SK-N-SH (cell line): ENCODE measurements at regions not wholly inside any gene's neighbourhood (a gene's known extent, or its start where the extent isn't known, plus 50 kb on each side); places are given as distances from the start of the nearest gene placed in this dataset.

Experiments
- CTCF ChIA-PET: fragments of 300-600, 350-600 bp; formaldehyde crosslinking; extraction: SDS; loops from one replicate; lab custom pipeline; 2021; lab: Yijun Ruan, JAX
- POLR2A ChIA-PET: fragments of 350-600 bp; sonication (Branson Sonifier 250); formaldehyde crosslinking; extraction: SDS; loops from one replicate; lab custom pipeline; 2020; ENCODE audit warnings: antibody characterized with exemption, inconsistent platforms; lab: Yijun Ruan, JAX
- DNase-seq: peaks from one replicate; pipeline ENCODE4 v3.0.0; 2012
- H2AFZ ChIP-seq: fragments of 200-600 bp; sonication (generic); 2 replicates; pipeline ENCODE4 v1.8.1; 2016; ENCODE audit warnings: antibody characterized with exemption, mild to moderate bottlenecking, low read depth
- H3F3A ChIP-seq: fragments of 200-600 bp; sonication (generic); replicated peaks from 2 replicates; pipeline ENCODE3; 2016; ENCODE audit warnings: antibody characterized with exemption, mild to moderate bottlenecking; ENCODE audit not compliant: insufficient read depth
- H3K27ac ChIP-seq, 2 experiments: fragments of 200-500 bp in 1 of 2; fragments of 200-600 bp in 1 of 2; sonication (Bioruptor generic) in 1 of 2; sonication (generic), shearing (Covaris generic) in 1 of 2; 2 replicates each; pipeline versions ENCODE4 v1.5.1 to v1.6.1; 2014 to 2016; ENCODE audit warnings: low read depth in 2 of 2, inconsistent platforms in 1 of 2, low read length in 1 of 2, mild to moderate bottlenecking in 1 of 2, mixed read lengths in 1 of 2
- H3K27me3 ChIP-seq: fragments of 200-600 bp; sonication (generic), shearing (Covaris generic); 2 replicates; pipeline ENCODE4 v1.6.1; 2016; ENCODE audit warnings: mixed run types; ENCODE audit not compliant: insufficient read depth
- H3K36me3 ChIP-seq, 2 experiments: fragments of 200-500 bp in 1 of 2; fragments of 200-600 bp in 1 of 2; sonication (Bioruptor generic) in 1 of 2; sonication (generic) in 1 of 2; replicated peaks in 1 of 2; 2 replicates each; pipeline versions ENCODE3 to v1.5.1; 2014 to 2016; ENCODE audit warnings: low read length in 1 of 2, mild to moderate bottlenecking in 1 of 2; ENCODE audit not compliant: insufficient read depth in 2 of 2, control insufficient read depth in 1 of 2
- H3K4me1 ChIP-seq, 2 experiments: fragments of 200-500 bp in 1 of 2; fragments of 200-600 bp in 1 of 2; sonication (Bioruptor generic) in 1 of 2; sonication (generic), shearing (Covaris generic) in 1 of 2; 2 replicates each; pipeline versions ENCODE4 v1.5.1 to v1.6.1; 2014 to 2016; ENCODE audit warnings: low read depth in 1 of 2, low read length in 1 of 2, mixed run types in 1 of 2; ENCODE audit not compliant: insufficient read depth in 2 of 2, control insufficient read depth in 1 of 2
- H3K4me2 ChIP-seq: fragments of 200-600 bp; sonication (generic), shearing (Covaris generic); 2 replicates; pipeline ENCODE4 v1.6.1; 2017; ENCODE audit warnings: mixed run types
- H3K4me3 ChIP-seq, 2 experiments: fragments of 200-500 bp in 1 of 2; fragments of 200-600 bp in 1 of 2; sonication (Bioruptor generic) in 1 of 2; sonication (generic), shearing (Covaris generic) in 1 of 2; 2 replicates each; pipeline versions ENCODE4 v1.5.1 to v1.8.1; 2014 to 2016; ENCODE audit warnings: low read depth in 2 of 2, inconsistent platforms in 1 of 2, low read length in 1 of 2, mild to moderate bottlenecking in 1 of 2, mixed read lengths in 1 of 2, moderate library complexity in 1 of 2
- H3K79me2 ChIP-seq: fragments of 200-600 bp; sonication (generic); 2 replicates; pipeline ENCODE4 v1.8.1; 2017; ENCODE audit warnings: mild to moderate bottlenecking; ENCODE audit not compliant: insufficient read depth
- H3K9ac ChIP-seq: fragments of 200-600 bp; sonication (generic); 2 replicates; pipeline ENCODE4 v1.6.1; 2017; ENCODE audit warnings: mixed run types
- H3K9me2 ChIP-seq: fragments of 200-600 bp; sonication (generic); 2 replicates; pipeline ENCODE4 v1.6.1; 2017; ENCODE audit warnings: mixed run types
- H3K9me3 ChIP-seq: fragments of 200-600 bp; sonication (generic); 2 replicates; pipeline ENCODE4 v1.6.1; 2017; ENCODE audit warnings: mixed run types, mild to moderate bottlenecking, moderate library complexity
- H4K20me1 ChIP-seq: fragments of 200-600 bp; sonication (generic); 2 replicates; pipeline ENCODE4 v1.6.1; 2017; ENCODE audit warnings: mild to moderate bottlenecking, mixed run types; ENCODE audit not compliant: insufficient read depth
- EP300 ChIP-seq, 2 experiments: IDR thresholded peaks; 2 replicates each; pipeline versions ENCODE4 v1.4.0 to v1.6.1; 2012; ENCODE audit warnings: borderline replicate concordance in 1 of 2, low read depth in 1 of 2, low read length in 1 of 2
- JUND ChIP-seq: IDR thresholded peaks from 2 replicates; pipeline ENCODE4 v1.4.0; 2012
- MXI1 ChIP-seq: IDR thresholded peaks from 2 replicates; pipeline ENCODE4 v1.6.1; 2012; ENCODE audit warnings: mild to moderate bottlenecking, low read depth, low read length, improper control_type of control experiment
- NFIC ChIP-seq: IDR thresholded peaks from 2 replicates; pipeline ENCODE4 v1.4.0; 2012; ENCODE audit warnings: borderline replicate concordance
- POLR2AphosphoS5 ChIP-seq: IDR thresholded peaks from 2 replicates; pipeline ENCODE4 v1.6.1; 2012; ENCODE audit warnings: low read depth, low read length
- RAD21 ChIP-seq: IDR thresholded peaks from 2 replicates; pipeline ENCODE4 v1.6.1; 2012; ENCODE audit warnings: mild to moderate bottlenecking, low read length
- RCOR1 ChIP-seq: fragments of 150-350 bp; IDR thresholded peaks from 2 replicates; pipeline ENCODE4 v1.6.1; 2017; ENCODE audit warnings: antibody characterized with exemption, low read length
- SMC3 ChIP-seq: IDR thresholded peaks from 2 replicates; pipeline ENCODE4 v1.6.1; 2012; ENCODE audit warnings: low read depth, low read length, improper control_type of control experiment
- TCF12 ChIP-seq: IDR thresholded peaks from 2 replicates; pipeline ENCODE4 v1.4.0; 2012
- WGBS: methylation state at CpG from one replicate; pipeline ENCODE4 v1.1.6; 2017; ENCODE audit warnings: low lambda C conversion rate; 5-methylcytosine and 5-hydroxymethylcytosine counted together
- TF ChIP-seq, protein P1 (sequence below): IDR thresholded peaks from 2 replicates; pipeline ENCODE4 v1.4.0; 2012; ENCODE audit warnings: low read depth, borderline replicate concordance
- TF ChIP-seq, protein P2 (sequence below): fragments of 200-600 bp; sonication (generic); IDR thresholded peaks from 2 replicates; pipeline ENCODE4 v1.6.1; 2017; ENCODE audit warnings: antibody characterized with exemption, mild to moderate bottlenecking, moderate library complexity
- TF ChIP-seq, protein P3 (sequence below): IDR thresholded peaks from 2 replicates; pipeline ENCODE4 v1.4.0; 2012; ENCODE audit warnings: low read depth

DNA sequence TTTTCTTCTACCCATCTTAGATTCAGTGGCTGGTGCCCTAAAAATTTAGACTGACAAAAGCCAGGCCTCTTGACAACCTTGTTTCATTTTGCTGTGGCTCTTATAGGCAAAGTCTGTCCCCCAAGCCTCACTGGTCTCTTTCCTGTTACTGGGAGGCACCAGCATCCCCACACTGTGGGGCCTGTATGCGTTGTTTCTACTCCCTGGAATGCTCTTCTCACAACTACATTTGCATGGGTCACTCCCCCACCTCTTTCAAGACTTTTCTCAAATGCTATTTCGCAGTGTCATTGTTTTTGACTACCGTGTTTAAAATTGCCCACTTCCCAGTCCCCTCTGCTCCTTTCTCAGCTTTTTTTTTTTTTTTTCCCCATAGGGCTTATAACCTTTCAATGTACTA, 108.7 kb upstream of the DGKB start:
- CTCF ChIA-PET: interaction anchor here (2.6 to 3.7 kb wide), 2 partner anchors 12 to 293 kb away, joined by 8 to 21 read pairs; no protein-coding TSS in a partner anchor
- WGBS: 89% methylated on average over 3 of the region's 3 CpGs

DNA sequence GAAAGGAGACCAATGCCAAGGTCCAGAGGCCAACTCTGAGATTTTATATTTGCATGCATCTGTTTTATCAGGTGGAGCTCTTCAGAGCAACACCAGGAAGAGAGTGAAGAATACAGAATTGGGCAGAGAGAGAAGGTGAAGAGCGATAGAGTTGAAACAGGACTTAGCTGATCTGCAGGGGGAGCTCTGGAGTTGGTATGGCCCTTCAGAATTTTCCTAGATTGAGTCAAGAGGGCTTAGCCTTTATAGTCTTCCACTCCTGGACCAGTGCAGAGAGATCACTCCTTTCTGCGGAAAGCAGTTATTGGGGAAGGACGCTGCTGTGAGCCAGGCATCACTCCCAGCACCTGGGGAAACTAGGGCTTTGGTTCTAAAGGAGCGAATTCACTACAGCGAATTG, 105.0 kb upstream of the DGKB start:
- Histone ChIP-seq H3K9me3 (no peaks in the 10 kb centered on the region), H4K20me1 (no peaks in the 10 kb centered on the region), H3K79me2 (no peaks in the 10 kb centered on the region), H3K36me3 (no peaks in the 10 kb centered on the region), H2AFZ (no peak overlapping the region), H3K9ac (no peak overlapping the region), H3K9me2 (no peaks in the 10 kb centered on the region), H3K4me3 (no peak overlapping the region), H3K27ac (no peak overlapping the region), H3F3A (no peaks in the 10 kb centered on the region), H3K27me3 (no peaks in the 10 kb centered on the region), H3K4me1 (no peaks in the 10 kb centered on the region), H3K4me2 (no peak overlapping the region)
- CTCF ChIA-PET: interaction anchor here (0.9 to 2.2 kb wide), 5 partner anchors 9 to 290 kb away, joined by 3 to 10 read pairs (median 4); no protein-coding TSS in a partner anchor
- POLR2A ChIA-PET: no interaction called here
- TF ChIP-seq SMC3 (peak; percentile 27; the same call in 1 of the 2 replicates), TCF12 (no peak), MXI1 (no peak), RAD21 (peak; percentile 56), POLR2AphosphoS5 (no peak)
- TF ChIP-seq, protein P1, sequence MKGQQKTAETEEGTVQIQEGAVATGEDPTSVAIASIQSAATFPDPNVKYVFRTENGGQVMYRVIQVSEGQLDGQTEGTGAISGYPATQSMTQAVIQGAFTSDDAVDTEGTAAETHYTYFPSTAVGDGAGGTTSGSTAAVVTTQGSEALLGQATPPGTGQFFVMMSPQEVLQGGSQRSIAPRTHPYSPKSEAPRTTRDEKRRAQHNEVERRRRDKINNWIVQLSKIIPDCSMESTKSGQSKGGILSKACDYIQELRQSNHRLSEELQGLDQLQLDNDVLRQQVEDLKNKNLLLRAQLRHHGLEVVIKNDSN: no peak
- TF ChIP-seq, protein P2, sequence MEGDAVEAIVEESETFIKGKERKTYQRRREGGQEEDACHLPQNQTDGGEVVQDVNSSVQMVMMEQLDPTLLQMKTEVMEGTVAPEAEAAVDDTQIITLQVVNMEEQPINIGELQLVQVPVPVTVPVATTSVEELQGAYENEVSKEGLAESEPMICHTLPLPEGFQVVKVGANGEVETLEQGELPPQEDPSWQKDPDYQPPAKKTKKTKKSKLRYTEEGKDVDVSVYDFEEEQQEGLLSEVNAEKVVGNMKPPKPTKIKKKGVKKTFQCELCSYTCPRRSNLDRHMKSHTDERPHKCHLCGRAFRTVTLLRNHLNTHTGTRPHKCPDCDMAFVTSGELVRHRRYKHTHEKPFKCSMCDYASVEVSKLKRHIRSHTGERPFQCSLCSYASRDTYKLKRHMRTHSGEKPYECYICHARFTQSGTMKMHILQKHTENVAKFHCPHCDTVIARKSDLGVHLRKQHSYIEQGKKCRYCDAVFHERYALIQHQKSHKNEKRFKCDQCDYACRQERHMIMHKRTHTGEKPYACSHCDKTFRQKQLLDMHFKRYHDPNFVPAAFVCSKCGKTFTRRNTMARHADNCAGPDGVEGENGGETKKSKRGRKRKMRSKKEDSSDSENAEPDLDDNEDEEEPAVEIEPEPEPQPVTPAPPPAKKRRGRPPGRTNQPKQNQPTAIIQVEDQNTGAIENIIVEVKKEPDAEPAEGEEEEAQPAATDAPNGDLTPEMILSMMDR: peak; percentile 54
- 90% methylated on average over 5 of the region's 5 CpGs for WGBS
- DNase-seq: peak; percentile 1

More for the DNA sequence above, 108.7 kb upstream of the DGKB start:
- Histone ChIP-seq H3K27me3 (no peaks in the 10 kb centered on the region), H4K20me1 (no peaks in the 10 kb centered on the region), H3K79me2 (no peaks in the 10 kb centered on the region), H2AFZ (no peak overlapping the region), H3K36me3 (no peaks in the 10 kb centered on the region), H3F3A (peaks cover 6% of the 10 kb centered on the region), H3K4me1 (peaks cover 6 to 7% of the 10 kb centered on the region in 2 experiments; a peak in 3 of 4 replicates), H3K4me3 (no peak overlapping the region), H3K4me2 (no peak overlapping the region), H3K27ac (no peak overlapping the region), H3K9ac (no peak overlapping the region), H3K9me3 (no peaks in the 10 kb centered on the region), H3K9me2 (no peaks in the 10 kb centered on the region)
- POLR2A ChIA-PET: no interaction called here
- no peak for DNase-seq
- no peak for TF ChIP-seq RAD21
- no peak for TF ChIP-seq JUND
- TF ChIP-seq, protein P2: no peak
- no peak for TF ChIP-seq NFIC
- TF ChIP-seq RCOR1: no peak
- no peak for TF ChIP-seq EP300 (IDR thresholded peaks at IDR 0.05; ENCODE audit: borderline replicate concordance in 1 of 2, low read depth in 1 of 2, low read length in 1 of 2)
- TF ChIP-seq, protein P1: no peak
- TF ChIP-seq, protein P3, sequence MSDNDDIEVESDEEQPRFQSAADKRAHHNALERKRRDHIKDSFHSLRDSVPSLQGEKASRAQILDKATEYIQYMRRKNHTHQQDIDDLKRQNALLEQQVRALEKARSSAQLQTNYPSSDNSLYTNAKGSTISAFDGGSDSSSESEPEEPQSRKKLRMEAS: no peak
